Prostate gland (tissue), 2 donors: ENCODE measurements at regions not wholly inside any gene's neighbourhood (a gene's known extent, or its start where the extent isn't known, plus 50 kb on each side); places are given as distances from the start of the nearest gene placed in this dataset.

Experiments used
- DNase-seq: peaks from one replicate; pipeline ENCODE4 v3.0.0-alpha.2; 2019; ENCODE audit warnings: low spot score
- H3K27ac ChIP-seq, 2 donors: fragments of 200-600 bp; sonication (generic); 2 replicates each; pipeline ENCODE4 v1.5.1; 2017 to 2019
- H3K27me3 ChIP-seq: fragments of 200-600 bp; sonication (generic); replicated peaks from 2 replicates; pipeline ENCODE4 v1.5.1; 2019; ENCODE audit not compliant: insufficient read depth
- H3K36me3 ChIP-seq, 2 donors: fragments of 200-600 bp; sonication (generic); 1 replicate in 1 of 2; 2 replicates in 1 of 2; pipeline versions ENCODE4 v1.5.1 to v1.8.1; 2017 to 2019
- H3K4me1 ChIP-seq: fragments of 200-600 bp; sonication (generic); replicated peaks from 2 replicates; pipeline ENCODE4 v1.5.1; 2019
- H3K4me3 ChIP-seq, 2 donors: fragments of 200-600 bp; sonication (generic); 2 replicates each; pipeline ENCODE4 v1.5.1; 2017 to 2019
- H3K9me3 ChIP-seq: fragments of 200-600 bp; sonication (generic); 2 replicates; pipeline ENCODE4 v1.5.1; 2017
- POLR2A ChIP-seq: fragments of 450-650 bp; IDR thresholded peaks from one replicate; pipeline ENCODE4 v1.6.1; 2016; ENCODE audit warnings: antibody characterized with exemption, mild to moderate bottlenecking
- POLR2AphosphoS5 ChIP-seq: sonication (generic); formaldehyde crosslinking; IDR thresholded peaks from one replicate; pipeline ENCODE4 v1.6.1; 2017; ENCODE audit warnings: antibody characterized with exemption
- WGBS: methylation state at CpG from one replicate; pipeline ENCODE4 v1.1.5; 2018; 5-methylcytosine and 5-hydroxymethylcytosine counted together
- intact Hi-C: fragments of 100-400 bp; cut with DNase I; formaldehyde crosslinking; loops from one replicate; pipeline ENCODE4 v1.14.2; 2022
- TF ChIP-seq, protein P1 (sequence below), 4 experiments: fragments of 200-600 bp in 2 of 4; fragments of 450-650 bp in 2 of 4; sonication (generic) in 2 of 4; IDR thresholded peaks; 1 replicate in 3 of 4; 2 replicates in 1 of 4; pipeline ENCODE4 v1.5.1; 2016 to 2019; ENCODE audit warnings: antibody characterized with exemption in 4 of 4, mild to moderate bottlenecking in 2 of 4, moderate library complexity in 2 of 4

DNA sequence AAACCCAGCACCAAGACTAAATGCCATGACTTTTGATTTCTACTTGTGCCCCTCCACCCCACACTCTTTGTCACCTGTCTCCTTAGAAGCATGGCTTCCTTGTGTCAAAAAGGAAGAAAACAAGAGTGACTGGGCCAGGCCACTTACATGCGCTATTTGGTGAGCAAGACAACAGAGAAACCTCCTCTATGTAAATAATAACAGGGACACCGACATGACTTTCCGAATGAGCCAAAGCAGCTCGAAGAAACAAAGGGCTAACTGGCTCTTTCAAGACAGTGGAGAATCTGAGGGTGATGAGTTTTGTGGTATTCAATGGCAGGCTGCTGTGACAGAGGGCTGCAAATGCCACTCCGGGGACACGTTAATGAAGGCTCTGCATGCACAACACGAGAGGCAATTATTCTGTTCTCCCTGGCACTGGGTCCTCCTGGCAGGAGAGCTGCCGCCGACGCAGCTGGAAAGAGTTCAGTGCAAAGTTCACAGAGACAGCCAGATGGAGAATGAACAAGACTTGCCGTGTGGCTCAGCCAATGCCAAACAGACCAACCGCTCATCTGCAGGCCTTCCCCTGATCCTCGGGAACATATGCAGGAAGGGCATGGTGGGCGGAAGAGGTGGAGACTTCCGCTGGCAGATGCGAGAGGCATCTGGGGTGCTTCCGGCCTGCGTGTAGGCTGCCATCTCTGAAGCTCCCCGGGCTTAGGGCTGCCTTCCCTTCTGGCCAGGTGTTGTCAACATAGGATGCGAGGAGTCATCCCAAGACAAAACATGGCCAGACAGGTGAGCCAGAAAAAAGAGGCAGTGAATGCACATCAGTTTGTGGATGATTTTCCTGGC lies 59.1 kb upstream of the SMNDC1 start:
- TF ChIP-seq, protein P1, sequence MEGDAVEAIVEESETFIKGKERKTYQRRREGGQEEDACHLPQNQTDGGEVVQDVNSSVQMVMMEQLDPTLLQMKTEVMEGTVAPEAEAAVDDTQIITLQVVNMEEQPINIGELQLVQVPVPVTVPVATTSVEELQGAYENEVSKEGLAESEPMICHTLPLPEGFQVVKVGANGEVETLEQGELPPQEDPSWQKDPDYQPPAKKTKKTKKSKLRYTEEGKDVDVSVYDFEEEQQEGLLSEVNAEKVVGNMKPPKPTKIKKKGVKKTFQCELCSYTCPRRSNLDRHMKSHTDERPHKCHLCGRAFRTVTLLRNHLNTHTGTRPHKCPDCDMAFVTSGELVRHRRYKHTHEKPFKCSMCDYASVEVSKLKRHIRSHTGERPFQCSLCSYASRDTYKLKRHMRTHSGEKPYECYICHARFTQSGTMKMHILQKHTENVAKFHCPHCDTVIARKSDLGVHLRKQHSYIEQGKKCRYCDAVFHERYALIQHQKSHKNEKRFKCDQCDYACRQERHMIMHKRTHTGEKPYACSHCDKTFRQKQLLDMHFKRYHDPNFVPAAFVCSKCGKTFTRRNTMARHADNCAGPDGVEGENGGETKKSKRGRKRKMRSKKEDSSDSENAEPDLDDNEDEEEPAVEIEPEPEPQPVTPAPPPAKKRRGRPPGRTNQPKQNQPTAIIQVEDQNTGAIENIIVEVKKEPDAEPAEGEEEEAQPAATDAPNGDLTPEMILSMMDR (IDR thresholded peaks at IDR 0.05) = no peak
- TF ChIP-seq POLR2A = no peak
- Histone ChIP-seq H3K4me3 (no peak overlapping the region), H3K9me3 (no peaks in the 10 kb centered on the region), H3K27me3 (no peaks in the 10 kb centered on the region), H3K4me1 (no peaks in the 10 kb centered on the region), H3K27ac (no peak overlapping the region), H3K36me3 (no peaks in the 10 kb centered on the region)
- 62% methylated on average over 20 of the region's 20 CpGs for WGBS
- DNase-seq = no peak
- intact Hi-C loops = no loop called here

DNA sequence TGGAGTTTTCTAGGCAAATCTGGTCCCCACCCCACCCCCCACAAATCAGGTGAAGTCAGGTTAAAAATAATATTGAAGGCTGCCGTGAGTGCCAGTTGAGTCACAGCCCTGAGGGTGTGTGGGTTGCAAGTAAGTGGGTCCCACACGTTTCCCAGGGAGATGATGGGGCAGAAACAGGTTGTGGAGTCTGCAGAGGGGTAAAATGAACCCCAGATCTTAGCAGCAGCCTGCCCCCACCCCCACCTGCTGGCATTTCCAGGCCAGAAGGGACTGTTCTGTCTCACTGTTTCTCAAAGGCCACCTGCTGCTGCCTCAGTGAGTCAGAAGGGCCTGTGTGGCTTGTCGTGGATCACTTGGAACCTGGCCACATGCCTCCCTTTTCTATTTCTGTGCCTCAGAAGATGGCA lies 59.8 kb upstream of the SMNDC1 start:
- Histone ChIP-seq H3K4me3 (no peak overlapping the region), H3K27ac (no peak overlapping the region), H3K9me3 (no peaks in the 10 kb centered on the region), H3K36me3 (no peaks in the 10 kb centered on the region), H3K27me3 (no peaks in the 10 kb centered on the region), H3K4me1 (no peaks in the 10 kb centered on the region)
- no peak for DNase-seq
- 76% methylated on average over 3 of the region's 3 CpGs for WGBS
- intact Hi-C loops = no loop called here
- TF ChIP-seq POLR2A = no peak
- no peak for TF ChIP-seq POLR2AphosphoS5
- TF ChIP-seq, protein P1 (IDR thresholded peaks at IDR 0.05) = no peak

DNA sequence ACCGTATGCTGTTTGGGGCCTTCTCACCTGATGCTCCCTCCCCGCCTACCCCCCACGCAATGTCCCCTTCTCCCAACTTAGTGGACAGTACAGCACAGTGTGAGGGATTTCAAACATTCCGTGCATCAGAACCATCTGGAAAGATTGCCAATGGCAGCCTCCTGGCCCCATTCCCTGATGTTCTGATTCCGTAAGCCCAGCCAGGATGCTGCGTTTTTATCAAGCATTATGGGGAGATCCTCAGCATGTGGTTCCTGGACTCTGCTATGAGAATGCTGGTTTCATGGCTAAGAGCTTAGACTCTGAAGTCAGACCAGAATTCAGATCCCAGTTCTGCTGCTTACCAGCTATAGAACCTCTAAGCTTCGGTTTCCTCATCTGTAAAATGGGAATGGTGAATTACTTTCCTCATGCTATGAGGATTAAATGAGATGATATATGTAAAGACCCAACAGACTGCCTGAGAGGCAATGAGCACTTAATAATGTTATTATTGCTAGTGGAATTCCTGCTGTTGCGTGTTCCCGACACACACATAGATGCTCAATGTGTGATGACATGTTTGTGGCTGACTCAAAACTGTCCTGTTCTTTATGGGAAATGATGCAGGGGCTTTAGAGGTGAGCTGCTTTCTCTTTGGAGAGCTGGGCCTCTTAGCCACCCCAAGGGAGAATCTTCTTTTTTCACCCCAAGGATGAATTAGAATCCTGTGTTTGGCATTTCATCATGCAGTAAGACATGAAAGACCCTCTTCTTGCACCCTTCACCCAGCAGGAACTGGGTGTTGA lies 60.8 kb upstream of the SMNDC1 start:
- TF ChIP-seq, protein P1 (IDR thresholded peaks at IDR 0.05) = no peak
- no peak for TF ChIP-seq POLR2A
- TF ChIP-seq POLR2AphosphoS5 = no peak
- no peak for DNase-seq
- Histone ChIP-seq H3K27ac (no peak overlapping the region), H3K36me3 (no peaks in the 10 kb centered on the region), H3K9me3 (no peaks in the 10 kb centered on the region), H3K27me3 (no peaks in the 10 kb centered on the region), H3K4me3 (no peak overlapping the region), H3K4me1 (no peaks in the 10 kb centered on the region)
- intact Hi-C loops = no loop called here
- WGBS = 90% methylated on average over 9 of the region's 9 CpGs

DNA sequence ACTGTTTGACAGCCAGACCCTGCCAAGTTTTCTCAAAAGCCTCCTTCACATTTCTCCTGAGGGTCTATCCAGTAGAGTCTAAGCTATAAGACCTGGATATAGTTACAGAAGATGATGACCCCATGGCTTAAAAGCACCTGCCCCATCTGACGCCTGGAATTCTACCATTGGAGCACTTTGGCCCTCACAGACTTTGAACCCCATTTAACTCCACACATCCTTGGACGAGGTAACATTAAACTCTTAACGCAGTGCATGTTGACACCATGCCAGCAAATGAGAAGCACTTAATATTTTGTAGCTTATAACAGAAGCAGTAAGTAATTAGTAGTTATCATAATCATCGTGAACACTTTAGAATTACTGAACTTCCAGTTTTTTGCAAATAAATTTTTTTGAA lies 61.9 kb upstream of the SMNDC1 start:
- no peak overlapping the region for H3K4me3 ChIP-seq
- DNase-seq = no peak
- H3K36me3 ChIP-seq = no peaks in the 10 kb centered on the region
- intact Hi-C loops = no loop called here
- no peaks in the 10 kb centered on the region for H3K9me3 ChIP-seq
- H3K27ac ChIP-seq = no peak overlapping the region
- TF ChIP-seq POLR2AphosphoS5 (no peak), POLR2A (no peak)
- TF ChIP-seq, protein P1 (IDR thresholded peaks at IDR 0.05) = no peak
- H3K27me3 ChIP-seq = no peaks in the 10 kb centered on the region
- 80% methylated on average over 4 of the region's 4 CpGs for WGBS
- no peaks in the 10 kb centered on the region for H3K4me1 ChIP-seq
